Fibroblast of villous mesenchyme (primary cell): ENCODE measurements at regions not wholly inside any gene's neighbourhood (a gene's known extent, or its start where the extent isn't known, plus 50 kb on each side); places are given as distances from the start of the nearest gene placed in this dataset.

ENCODE experiments used
- DNase-seq: peaks from one replicate; pipeline ENCODE4 v3.0.0-alpha.2; 2010; ENCODE audit warnings: low read depth
- H3K4me3 ChIP-seq: 2 replicates; pipeline ENCODE4 v1.5.1; 2011; ENCODE audit warnings: low read depth, mild to moderate bottlenecking, low read length
- TF ChIP-seq, protein P1 (sequence below): IDR thresholded peaks from 2 replicates; pipeline ENCODE4 v1.5.1; 2012; ENCODE audit warnings: low read depth, mild to moderate bottlenecking, low read length; ENCODE audit not compliant: insufficient read depth

DNA sequence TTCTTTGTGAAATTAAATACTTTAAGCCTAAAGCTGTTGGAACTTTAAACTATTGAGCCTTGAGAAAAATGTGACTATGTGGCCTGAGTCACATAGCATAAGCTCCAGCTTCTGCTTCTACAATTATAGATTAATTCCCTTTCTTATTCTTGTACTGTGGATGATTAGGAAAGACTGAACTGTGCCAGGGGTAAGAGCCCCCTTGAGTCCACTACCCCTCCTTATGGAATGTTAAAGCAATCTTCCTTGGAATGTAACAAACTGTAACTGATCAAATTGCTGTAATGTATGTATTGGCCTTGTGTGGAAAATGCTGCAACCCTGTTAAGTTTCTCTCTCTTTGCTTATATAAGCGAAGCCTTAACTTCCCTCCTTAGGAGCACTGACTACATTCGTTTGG, 273.2 kb downstream of the FAM170A start:
- H3K4me3 ChIP-seq, result no peak overlapping the region
- TF ChIP-seq, protein P1, sequence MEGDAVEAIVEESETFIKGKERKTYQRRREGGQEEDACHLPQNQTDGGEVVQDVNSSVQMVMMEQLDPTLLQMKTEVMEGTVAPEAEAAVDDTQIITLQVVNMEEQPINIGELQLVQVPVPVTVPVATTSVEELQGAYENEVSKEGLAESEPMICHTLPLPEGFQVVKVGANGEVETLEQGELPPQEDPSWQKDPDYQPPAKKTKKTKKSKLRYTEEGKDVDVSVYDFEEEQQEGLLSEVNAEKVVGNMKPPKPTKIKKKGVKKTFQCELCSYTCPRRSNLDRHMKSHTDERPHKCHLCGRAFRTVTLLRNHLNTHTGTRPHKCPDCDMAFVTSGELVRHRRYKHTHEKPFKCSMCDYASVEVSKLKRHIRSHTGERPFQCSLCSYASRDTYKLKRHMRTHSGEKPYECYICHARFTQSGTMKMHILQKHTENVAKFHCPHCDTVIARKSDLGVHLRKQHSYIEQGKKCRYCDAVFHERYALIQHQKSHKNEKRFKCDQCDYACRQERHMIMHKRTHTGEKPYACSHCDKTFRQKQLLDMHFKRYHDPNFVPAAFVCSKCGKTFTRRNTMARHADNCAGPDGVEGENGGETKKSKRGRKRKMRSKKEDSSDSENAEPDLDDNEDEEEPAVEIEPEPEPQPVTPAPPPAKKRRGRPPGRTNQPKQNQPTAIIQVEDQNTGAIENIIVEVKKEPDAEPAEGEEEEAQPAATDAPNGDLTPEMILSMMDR, result no peak
- no peak for DNase-seq

DNA sequence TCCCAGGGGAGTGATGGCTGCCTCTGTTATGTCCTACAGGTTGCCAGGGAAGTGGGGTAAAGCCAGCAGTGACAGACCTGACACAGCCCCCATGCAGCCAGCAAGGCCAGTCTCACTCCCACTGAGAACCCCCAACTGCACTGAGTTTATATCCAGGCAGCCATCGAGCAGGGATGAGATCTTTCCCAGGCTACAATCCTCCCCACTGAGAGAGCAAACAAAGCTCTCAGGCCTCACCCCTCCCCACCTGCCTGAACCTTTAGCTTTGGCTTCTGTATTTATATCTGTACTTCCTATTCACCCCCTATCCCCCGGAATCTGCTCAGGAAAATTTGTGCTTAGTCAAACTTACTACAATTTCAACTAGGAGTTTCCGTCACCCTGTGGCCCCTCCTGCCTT, 284.1 kb downstream of the FAM170A start:
- DNase-seq, result no peak
- TF ChIP-seq, protein P1, result no peak
- no peak overlapping the region for H3K4me3 ChIP-seq

DNA sequence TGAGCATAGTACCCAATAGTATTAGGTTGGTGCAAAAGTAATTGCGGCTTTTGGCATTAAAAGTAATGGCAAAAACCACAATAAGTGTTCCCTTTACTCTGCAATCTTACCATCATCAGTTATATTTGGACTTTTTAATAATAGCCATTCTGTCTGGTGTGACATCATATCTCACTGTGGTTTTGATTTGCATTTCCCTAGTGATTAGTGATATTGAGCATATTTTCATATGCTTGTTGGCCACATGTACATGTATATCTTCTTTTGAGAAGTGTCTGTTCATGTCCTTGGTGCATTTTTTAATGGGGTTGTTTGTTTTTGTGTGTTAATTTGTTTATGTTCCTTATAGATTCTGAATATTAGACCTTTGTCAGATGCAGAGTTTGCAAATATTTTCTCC, 289.9 kb downstream of the FAM170A start:
- no peak for DNase-seq
- TF ChIP-seq, protein P1, result no peak
- H3K4me3 ChIP-seq, result no peak overlapping the region

DNA sequence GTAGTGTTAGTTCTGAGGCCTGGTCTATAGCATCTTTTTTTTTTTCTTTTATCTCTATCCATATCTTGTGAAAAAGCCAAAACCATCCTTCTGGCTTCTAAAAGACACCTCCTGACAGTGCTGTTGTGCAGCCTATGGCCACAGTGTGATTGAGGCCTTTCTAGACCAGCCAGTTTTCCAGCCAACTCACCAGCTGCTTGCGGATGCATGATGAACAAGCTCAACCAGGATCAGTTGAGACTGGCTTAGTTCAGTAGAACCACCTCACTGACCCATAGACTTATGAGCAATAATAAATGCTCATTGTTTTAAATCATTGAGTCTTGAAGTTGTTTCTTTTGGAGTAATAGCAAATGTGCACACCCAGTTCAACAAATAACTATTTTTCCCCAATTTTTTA, 296.9 kb downstream of the FAM170A start:
- H3K4me3 ChIP-seq, result no peak overlapping the region
- DNase-seq, result no peak
- TF ChIP-seq, protein P1, result no peak

DNA sequence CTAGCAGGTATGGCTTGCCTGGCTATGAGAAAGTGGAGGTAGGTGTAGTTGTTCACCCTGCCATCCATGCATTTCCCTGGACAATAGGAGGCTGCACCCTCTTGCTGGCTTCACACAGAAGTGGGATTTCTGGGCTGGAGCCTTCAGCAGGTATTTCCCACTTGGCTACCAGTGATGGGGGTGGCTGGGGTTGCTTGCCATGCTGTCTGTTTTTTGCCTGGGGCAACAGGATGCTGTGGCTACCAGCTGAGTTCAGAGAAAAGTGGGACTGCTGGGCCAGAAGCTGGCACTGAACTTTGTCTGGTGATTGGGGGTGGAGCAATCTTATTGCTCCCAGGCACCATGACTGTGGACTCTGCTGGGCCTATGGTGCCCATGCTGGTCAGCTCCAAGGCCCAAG, 299.6 kb downstream of the FAM170A start:
- TF ChIP-seq, protein P1, result no peak
- no peak for DNase-seq

DNA sequence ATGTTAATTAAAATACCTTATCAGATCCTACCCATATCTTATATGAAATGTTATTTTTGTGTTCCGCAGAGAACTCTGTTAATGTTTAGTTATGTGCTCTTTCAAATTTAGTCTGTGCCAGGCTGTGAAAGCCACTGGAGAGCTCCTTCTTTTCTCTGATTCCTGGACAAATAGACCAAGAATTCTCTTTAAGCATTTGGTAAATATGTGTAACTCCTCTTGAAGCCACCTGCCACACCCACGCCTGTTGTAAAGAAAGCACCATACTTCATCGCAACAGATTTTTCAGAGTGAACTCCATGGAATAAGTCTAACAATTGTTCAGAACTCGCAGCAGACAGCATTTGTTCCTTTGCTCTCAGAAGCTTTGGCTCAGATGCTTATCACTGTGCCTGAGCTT, 301.1 kb downstream of the FAM170A start:
- no peak for DNase-seq
- TF ChIP-seq, protein P1, result no peak
- H3K4me3 ChIP-seq, result no peak overlapping the region

More for the DNA sequence above, 299.6 kb downstream of the FAM170A start:
- H3K4me3 ChIP-seq, result no peak overlapping the region

DNA sequence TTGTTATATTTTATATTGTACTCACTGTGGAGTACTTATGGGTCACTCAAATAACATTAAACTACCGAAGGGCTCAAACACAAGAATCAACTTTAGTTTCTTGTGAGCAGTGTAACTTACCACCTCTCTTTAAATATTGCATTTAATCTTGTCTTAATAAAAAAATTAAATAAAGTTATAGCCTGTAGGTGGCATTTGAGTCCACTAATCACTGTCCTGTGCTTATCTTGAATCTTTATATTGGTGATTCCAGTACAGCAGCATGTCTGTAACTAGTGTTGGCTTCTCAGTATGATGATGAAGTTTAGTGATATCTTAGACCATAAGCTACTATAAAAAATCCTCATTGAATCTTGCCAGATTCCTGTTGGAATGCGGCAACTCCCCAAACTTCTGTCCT, 313.8 kb downstream of the FAM170A start:
- TF ChIP-seq, protein P1, result peak; percentile 27
- peak; percentile 35 for DNase-seq
- no peak overlapping the region for H3K4me3 ChIP-seq
